ENCODE measurements at regions not wholly inside any gene's neighbourhood (a gene's known extent, or its start where the extent isn't known, plus 50 kb on each side); places are given as distances from the start of the nearest gene placed in this dataset.

DNA sequence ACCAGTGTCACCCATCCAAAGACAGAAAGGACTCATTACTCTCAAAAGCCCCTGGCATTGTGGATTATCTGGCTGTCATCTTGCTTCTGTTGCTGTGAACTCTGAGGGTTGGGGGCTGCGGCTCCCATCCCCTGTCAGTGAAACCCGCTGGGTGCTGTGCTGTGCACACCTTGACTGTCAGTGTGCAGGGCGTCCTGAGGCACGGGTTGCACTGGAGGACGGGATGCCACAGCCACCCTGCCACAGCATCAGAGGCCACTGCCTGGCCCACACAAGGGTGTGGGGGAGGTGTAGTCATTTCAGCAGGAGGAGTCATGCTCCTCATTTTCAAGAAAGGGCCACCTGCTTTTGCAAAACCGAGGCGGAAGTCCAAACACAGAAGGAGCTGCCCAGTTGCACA, 245.8 kb downstream of the GLRX3 start:
- TF ChIP-seq, protein P1, sequence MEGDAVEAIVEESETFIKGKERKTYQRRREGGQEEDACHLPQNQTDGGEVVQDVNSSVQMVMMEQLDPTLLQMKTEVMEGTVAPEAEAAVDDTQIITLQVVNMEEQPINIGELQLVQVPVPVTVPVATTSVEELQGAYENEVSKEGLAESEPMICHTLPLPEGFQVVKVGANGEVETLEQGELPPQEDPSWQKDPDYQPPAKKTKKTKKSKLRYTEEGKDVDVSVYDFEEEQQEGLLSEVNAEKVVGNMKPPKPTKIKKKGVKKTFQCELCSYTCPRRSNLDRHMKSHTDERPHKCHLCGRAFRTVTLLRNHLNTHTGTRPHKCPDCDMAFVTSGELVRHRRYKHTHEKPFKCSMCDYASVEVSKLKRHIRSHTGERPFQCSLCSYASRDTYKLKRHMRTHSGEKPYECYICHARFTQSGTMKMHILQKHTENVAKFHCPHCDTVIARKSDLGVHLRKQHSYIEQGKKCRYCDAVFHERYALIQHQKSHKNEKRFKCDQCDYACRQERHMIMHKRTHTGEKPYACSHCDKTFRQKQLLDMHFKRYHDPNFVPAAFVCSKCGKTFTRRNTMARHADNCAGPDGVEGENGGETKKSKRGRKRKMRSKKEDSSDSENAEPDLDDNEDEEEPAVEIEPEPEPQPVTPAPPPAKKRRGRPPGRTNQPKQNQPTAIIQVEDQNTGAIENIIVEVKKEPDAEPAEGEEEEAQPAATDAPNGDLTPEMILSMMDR (conservative IDR thresholded peaks at IDR 0.05; ENCODE audit: low read length) = no peak
- TF ChIP-seq EZH2phosphoT487 (IDR thresholded peaks at IDR 0.05; ENCODE audit: borderline replicate concordance) = no peak
